Activated T-cell treated with anti-CD3 and anti-CD28 coated beads, Interleukin-2, amount 50 U/mL, for 72 hours (primary cell): ENCODE measurements at regions not wholly inside any gene's neighbourhood (a gene's known extent, or its start where the extent isn't known, plus 50 kb on each side); places are given as distances from the start of the nearest gene placed in this dataset.
A peak's percentile ranks its signal among the peaks of the same experiment; 100 is the strongest.

Experiments used
- ATAC-seq, 2 donors: fragments of 150-1000 bp; cut with Tn5 transposase; replicated peaks in 1 of 2; 2 replicates each; pipeline ENCODE4 v1.10.0; 2021; ENCODE audit warnings: moderate library complexity in 2 of 2, mild to moderate bottlenecking in 1 of 2
- DNase-seq, 2 donors: peaks; one replicate each; pipeline ENCODE4 v3.0.0; 2021 to 2022; ENCODE audit warnings: mixed read lengths in 1 of 2
- H3K27ac Mint-ChIP-seq: one replicate; pipeline ENCODE4 v1.8.0; 2022; ENCODE audit warnings: mild to moderate bottlenecking, moderate library complexity, mixed read lengths
- H3K27me3 Mint-ChIP-seq: one replicate; pipeline ENCODE4 v1.8.0; 2022; ENCODE audit warnings: low read depth, mixed read lengths
- H3K36me3 Mint-ChIP-seq, 2 donors: one replicate each; pipeline ENCODE4 v1.8.0; 2022; ENCODE audit warnings: mixed read lengths in 2 of 2, mild to moderate bottlenecking in 1 of 2; ENCODE audit not compliant: insufficient read depth in 2 of 2
- H3K4me1 Mint-ChIP-seq: one replicate; pipeline ENCODE4 v1.8.0; 2022; ENCODE audit warnings: low read depth, mixed read lengths
- H3K4me3 Mint-ChIP-seq, 2 donors: one replicate each; pipeline ENCODE4 v1.8.0; 2022; ENCODE audit warnings: mild to moderate bottlenecking in 2 of 2, mixed read lengths in 2 of 2, moderate library complexity in 2 of 2
- H3K9me3 Mint-ChIP-seq, 2 donors: one replicate each; pipeline ENCODE4 v1.8.0; 2022; ENCODE audit warnings: mixed read lengths in 2 of 2

DNA sequence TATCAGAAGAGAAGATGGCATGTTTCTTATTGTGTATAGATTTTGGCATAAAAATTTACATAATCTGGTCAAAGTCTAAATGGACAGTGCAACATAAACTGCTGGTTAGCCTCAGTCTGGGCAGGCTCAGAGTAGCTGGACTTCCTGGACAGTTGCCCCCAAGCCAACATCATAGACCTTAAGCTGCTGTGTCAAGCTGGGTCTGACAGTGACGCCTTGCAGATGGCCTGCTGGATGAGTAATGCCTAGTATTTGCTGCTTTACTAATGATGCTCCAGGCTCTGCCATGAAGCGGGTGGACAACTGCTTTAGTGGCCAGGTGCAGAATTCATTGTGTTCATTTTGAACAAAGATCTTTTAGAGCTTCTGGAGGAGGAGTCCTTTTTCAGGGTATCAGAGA lies 603.7 kb upstream of the ZEB2 start:
- no peaks in the 10 kb centered on the region for H3K36me3 Mint-ChIP-seq
- no peak for ATAC-seq
- H3K4me1 Mint-ChIP-seq = no peaks in the 10 kb centered on the region
- H3K27ac Mint-ChIP-seq = no peak overlapping the region
- no peaks in the 10 kb centered on the region for H3K27me3 Mint-ChIP-seq
- peaks cover 0 to 3% of the 10 kb centered on the region in 2 donors for H3K9me3 Mint-ChIP-seq
- no peak for DNase-seq
- no peak overlapping the region for H3K4me3 Mint-ChIP-seq

DNA sequence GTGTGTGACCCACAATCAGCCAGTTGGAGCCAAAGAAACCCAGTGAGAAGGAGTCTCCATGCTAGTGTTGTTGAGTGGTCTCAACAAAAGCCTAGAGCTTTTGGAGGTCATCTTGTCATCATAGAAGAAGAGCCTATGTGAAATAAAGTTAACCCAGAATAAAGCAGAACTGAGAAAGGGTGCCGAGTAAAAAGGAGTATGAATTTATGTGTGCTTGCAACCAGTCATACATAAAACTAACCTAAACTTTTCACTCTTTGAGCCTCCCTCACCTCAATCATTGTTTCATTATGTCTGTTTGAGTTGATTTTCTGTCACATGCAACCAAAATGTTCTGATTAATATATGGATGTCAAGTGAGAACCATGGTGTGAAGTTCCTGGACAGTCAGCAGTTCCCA lies 599.3 kb upstream of the ZEB2 start:
- DNase-seq = no peak
- Mint-ChIP-seq H3K4me3 (no peak overlapping the region), H3K27me3 (no peaks in the 10 kb centered on the region), H3K36me3 (no peaks in the 10 kb centered on the region), H3K9me3 (peaks cover 0 to 3% of the 10 kb centered on the region in 2 donors), H3K4me1 (no peaks in the 10 kb centered on the region), H3K27ac (no peak overlapping the region)
- ATAC-seq = peak in 1 of 2 donors; percentile 26

DNA sequence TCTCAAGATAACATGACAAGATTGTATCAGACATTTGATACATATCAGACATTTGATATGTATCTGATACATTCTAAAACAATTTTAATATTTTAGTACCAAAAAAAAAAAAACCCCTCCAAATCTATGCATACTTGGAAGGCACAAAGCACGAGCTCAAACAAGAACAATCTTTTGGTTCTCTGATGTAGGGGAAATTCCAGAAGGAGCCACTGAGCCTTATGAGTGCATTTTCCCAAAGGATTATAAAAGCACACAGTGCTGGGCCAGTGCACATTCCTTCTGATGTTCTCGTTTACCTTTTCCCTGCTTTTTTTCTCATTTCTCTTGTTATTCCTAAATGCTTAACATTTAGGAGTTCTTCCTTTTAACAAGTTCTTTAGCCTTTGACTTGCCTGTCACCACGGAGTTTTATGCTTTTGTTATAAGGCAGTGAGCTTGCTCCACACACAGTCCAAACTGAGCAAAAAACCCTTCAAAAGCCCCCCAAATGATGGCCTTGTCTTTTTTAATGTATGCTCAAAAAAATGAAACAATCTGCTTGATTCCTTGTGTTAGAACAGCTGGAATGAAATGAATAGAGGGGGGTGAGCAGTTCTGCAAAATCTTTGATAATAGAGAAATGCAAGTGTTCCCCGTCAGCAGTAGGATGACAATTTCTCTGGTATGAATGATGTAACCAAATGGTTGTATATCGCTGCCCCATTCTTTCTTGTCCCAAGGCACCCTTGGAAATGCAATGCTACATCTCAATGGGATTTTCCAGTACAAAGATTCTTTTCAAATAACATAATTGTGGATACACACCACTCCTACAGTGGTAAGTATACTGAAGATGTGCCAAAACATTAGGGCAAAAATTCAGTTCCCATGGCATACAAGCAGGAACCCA lies 597.2 kb upstream of the ZEB2 start:
- ATAC-seq = no peak
- Mint-ChIP-seq H3K4me1 (no peaks in the 10 kb centered on the region), H3K4me3 (no peak overlapping the region), H3K27me3 (no peaks in the 10 kb centered on the region), H3K27ac (no peak overlapping the region), H3K9me3 (peaks cover 0 to 1% of the 10 kb centered on the region in 2 donors), H3K36me3 (no peaks in the 10 kb centered on the region)
- no peak for DNase-seq

DNA sequence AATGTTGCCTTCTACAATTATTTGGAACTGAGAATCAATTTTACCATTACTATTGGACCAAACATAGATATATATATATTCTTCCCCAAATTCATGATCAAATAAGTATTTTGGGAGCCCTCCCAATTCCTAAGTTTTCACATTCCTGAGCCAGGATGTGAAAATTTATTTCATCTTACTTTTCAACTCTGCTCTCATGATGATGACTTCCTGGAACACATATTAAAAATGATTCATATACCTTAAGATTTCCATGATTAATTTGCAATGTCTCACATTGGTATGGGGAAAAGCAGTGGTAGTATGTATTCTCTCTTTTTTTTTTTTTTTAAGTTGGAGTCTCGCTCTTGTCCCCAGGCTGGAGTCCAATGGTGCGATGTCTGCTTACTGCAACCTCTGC lies 596.1 kb upstream of the ZEB2 start:
- Mint-ChIP-seq H3K27me3 (no peaks in the 10 kb centered on the region), H3K9me3 (peaks cover 0 to 4% of the 10 kb centered on the region in 2 donors), H3K4me1 (no peaks in the 10 kb centered on the region), H3K36me3 (no peaks in the 10 kb centered on the region), H3K4me3 (no peak overlapping the region), H3K27ac (no peak overlapping the region)
- no peak for DNase-seq
- ATAC-seq = no peak

DNA sequence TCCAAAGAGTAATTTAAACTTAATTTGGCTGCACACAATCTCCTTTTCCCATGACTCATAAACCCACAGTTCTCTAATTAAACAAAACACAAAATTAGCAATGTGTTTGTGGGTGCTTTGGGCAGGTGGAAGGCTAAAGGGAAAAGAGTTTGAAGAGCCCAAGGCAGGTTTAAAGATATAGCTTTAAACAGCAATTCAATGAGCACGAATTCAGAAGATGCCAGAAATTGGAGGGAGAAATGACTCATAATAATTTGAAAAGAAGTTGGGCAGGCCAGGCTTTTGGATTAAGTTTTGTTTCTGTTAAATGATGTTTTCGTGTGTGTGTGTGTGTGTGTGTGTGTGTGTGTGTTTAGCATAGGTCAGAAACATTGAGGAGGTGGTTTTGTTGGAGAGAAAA lies 594.8 kb upstream of the ZEB2 start:
- ATAC-seq (no peak), DNase-seq (no peak)
- H3K27me3 Mint-ChIP-seq = no peaks in the 10 kb centered on the region
- no peaks in the 10 kb centered on the region for H3K4me1 Mint-ChIP-seq
- H3K36me3 Mint-ChIP-seq = no peaks in the 10 kb centered on the region
- peaks cover 0 to 4% of the 10 kb centered on the region in 2 donors for H3K9me3 Mint-ChIP-seq
- H3K4me3 Mint-ChIP-seq = no peak overlapping the region
- H3K27ac Mint-ChIP-seq = no peak overlapping the region

DNA sequence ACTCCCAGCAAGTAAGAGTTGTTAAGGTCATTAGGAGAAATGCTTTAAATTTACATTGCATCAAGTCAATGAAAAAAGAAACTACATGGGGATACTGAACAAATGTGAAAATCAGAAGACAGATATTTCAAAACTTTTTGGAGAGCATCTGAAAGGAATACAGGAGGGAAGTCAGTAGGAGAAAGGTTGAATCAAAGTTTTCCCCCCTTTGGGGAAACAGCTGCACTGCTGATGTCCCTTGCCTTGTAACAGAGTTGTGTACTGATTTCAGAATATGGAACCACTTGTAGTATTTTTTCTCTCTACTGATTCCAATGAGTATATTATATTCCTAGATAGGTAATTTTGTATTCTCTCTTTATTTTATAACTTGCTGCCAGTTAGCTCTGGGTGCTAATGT lies 592.5 kb upstream of the ZEB2 start:
- ATAC-seq (no peak), DNase-seq (no peak)
- no peaks in the 10 kb centered on the region for H3K4me1 Mint-ChIP-seq
- H3K36me3 Mint-ChIP-seq = no peaks in the 10 kb centered on the region
- H3K27me3 Mint-ChIP-seq = no peaks in the 10 kb centered on the region
- H3K27ac Mint-ChIP-seq = no peak overlapping the region
- peaks cover 2 to 3% of the 10 kb centered on the region in 2 donors for H3K9me3 Mint-ChIP-seq
- H3K4me3 Mint-ChIP-seq = no peak overlapping the region

DNA sequence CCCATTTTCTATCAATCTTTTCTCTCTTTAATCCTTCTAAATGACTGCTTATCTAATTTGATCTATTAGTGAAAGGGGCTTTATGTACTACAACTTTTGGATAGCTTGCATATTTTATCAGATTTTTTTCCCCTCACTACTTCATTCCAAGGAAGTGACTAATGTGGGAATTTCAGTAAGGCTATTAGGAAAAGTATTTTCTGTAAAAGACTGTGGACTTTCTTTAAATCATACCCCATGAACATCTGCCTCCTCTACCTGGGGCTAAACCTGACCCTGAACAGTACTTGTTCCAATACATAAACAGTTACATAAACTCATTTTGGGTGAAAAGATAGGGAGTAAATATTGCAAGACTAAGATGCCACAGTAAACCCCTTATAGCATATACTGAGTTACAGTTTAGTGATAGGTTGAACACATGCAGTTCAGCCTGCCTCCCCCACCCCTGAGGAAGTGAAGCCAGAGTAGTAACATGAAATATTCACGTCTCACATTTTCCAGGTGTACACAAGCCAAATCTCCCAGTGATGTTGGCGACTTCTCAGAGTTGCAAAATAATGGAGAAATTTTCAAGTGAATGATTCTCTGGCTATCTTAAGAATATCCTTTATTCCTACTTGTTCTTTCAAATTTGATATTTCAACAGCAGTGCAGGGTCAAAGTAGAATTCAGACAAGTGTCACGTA lies 590.9 kb upstream of the ZEB2 start:
- no peaks in the 10 kb centered on the region for H3K36me3 Mint-ChIP-seq

DNA sequence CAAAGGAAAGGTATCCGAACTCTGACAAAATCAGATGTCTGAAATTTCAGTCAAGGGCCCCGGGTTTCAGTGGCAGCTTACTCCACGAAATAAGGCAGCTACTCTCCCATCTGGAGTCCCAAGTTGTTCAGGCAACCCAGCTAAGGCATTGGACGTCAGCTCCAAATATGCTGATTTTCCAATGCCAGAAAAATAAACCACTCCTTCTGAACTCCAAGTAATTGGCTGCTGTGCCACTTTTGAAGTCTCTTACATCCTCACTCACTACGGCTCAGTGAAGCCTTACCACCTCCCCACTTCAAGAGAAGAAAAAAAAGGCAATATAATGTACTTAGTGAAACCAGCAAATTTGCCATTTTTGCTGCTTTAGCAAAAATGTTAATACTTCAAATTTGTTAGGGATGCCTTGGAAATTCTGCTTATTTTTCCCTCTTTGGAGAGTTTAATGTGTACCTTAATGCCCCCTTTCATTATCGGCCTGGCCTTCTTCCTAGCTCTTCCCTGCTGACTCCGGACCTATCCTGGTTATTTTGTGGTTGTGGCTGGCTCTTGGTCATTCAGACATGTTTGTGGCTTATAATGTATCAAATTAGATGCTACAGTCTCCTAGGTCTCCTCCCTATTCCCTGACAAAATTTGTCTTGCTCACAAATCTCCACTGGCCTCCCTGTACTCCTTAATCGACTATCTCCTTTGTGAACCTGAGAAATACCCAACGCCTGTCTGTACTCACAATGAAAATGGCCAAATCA lies 589.2 kb upstream of the ZEB2 start:
- no peaks in the 10 kb centered on the region for H3K27me3 Mint-ChIP-seq
- H3K9me3 Mint-ChIP-seq = peaks cover 2 to 3% of the 10 kb centered on the region in 2 donors
- H3K4me3 Mint-ChIP-seq = no peak overlapping the region
- H3K4me1 Mint-ChIP-seq = no peaks in the 10 kb centered on the region
- H3K36me3 Mint-ChIP-seq = no peaks in the 10 kb centered on the region
- no peak for DNase-seq
- ATAC-seq = no peak
- no peak overlapping the region for H3K27ac Mint-ChIP-seq

More for the DNA sequence above, 590.9 kb upstream of the ZEB2 start:
- H3K4me1 Mint-ChIP-seq = no peaks in the 10 kb centered on the region
- no peak overlapping the region for H3K4me3 Mint-ChIP-seq
- no peak for DNase-seq
- ATAC-seq = no peak
- no peaks in the 10 kb centered on the region for H3K27me3 Mint-ChIP-seq
- H3K9me3 Mint-ChIP-seq = peaks cover 2 to 3% of the 10 kb centered on the region in 2 donors
- H3K27ac Mint-ChIP-seq = no peak overlapping the region

DNA sequence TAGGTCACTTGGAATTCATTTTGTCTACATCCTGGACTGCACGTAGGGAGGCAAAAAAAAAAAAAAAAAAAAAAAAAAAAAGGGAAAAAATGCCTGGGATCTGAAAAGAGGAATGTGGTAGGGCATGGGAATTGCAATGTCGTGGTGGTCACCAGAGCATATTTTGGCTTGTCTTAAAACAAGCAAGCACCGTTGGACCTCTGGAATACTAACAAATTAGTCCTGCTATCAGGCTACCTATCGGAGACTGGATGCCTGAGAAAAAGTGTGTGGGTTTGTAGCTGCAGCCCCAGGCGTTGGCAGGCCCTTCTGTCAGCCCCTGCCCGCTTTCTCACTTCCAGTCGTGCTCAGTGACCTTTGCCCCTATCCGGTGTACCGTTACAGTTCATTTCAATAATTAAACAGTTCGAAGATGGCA lies 588.5 kb upstream of the ZEB2 start:
- H3K9me3 Mint-ChIP-seq = peaks cover 3% of the 10 kb centered on the region in 2 donors
- no peaks in the 10 kb centered on the region for H3K36me3 Mint-ChIP-seq
- DNase-seq (no peak), ATAC-seq (no peak)
- no peaks in the 10 kb centered on the region for H3K4me1 Mint-ChIP-seq
- no peak overlapping the region for H3K27ac Mint-ChIP-seq
- H3K4me3 Mint-ChIP-seq = no peak overlapping the region
- H3K27me3 Mint-ChIP-seq = no peaks in the 10 kb centered on the region

DNA sequence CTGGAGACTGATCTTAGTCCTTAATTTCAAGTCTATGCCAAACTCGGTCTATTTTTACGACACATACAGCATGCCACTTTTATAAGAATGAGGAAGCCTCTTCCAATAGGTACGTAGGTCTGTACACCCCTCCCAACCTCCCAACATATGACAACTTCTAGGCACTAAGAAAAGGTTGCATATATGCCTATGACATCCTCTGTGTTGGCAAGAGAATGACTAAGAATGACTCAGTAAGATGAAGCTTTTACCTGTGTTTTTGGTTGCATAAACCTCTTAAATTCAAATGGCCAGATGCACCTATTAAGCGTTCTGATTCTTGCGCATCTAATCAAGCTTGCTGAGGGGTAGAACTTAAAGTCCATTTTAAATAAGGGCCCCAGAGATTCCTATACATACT lies 586.4 kb upstream of the ZEB2 start:
- H3K36me3 Mint-ChIP-seq = no peaks in the 10 kb centered on the region
- H3K27me3 Mint-ChIP-seq = no peaks in the 10 kb centered on the region
- ATAC-seq = no peak
- H3K4me3 Mint-ChIP-seq = no peak overlapping the region
- peaks cover 1 to 6% of the 10 kb centered on the region in 2 donors for H3K9me3 Mint-ChIP-seq
- no peak overlapping the region for H3K27ac Mint-ChIP-seq
- H3K4me1 Mint-ChIP-seq = no peaks in the 10 kb centered on the region
- no peak for DNase-seq

DNA sequence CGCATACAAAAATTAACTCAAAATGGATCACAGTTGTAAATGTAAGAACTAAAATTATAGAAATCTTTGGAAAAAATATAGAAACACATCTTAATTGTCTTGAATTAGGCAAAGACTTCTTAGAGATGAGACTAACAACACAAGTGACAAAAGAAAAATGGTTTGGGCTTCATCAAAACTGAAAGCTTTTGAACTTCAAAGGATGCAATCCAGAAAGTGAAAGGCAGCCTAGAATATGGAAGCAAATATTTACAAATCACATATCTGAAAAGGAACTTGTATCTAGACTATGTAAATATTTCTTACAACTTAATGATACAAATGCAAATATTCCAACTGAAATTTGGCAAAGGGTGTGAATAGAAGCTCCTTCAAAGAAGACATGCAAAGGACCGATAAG lies 582.8 kb upstream of the ZEB2 start:
- no peak overlapping the region for H3K27ac Mint-ChIP-seq
- H3K36me3 Mint-ChIP-seq = no peaks in the 10 kb centered on the region
- H3K9me3 Mint-ChIP-seq = peaks cover 1 to 4% of the 10 kb centered on the region in 2 donors
- DNase-seq (no peak), ATAC-seq (no peak)
- H3K4me3 Mint-ChIP-seq = no peak overlapping the region
- no peaks in the 10 kb centered on the region for H3K4me1 Mint-ChIP-seq
- H3K27me3 Mint-ChIP-seq = no peaks in the 10 kb centered on the region

DNA sequence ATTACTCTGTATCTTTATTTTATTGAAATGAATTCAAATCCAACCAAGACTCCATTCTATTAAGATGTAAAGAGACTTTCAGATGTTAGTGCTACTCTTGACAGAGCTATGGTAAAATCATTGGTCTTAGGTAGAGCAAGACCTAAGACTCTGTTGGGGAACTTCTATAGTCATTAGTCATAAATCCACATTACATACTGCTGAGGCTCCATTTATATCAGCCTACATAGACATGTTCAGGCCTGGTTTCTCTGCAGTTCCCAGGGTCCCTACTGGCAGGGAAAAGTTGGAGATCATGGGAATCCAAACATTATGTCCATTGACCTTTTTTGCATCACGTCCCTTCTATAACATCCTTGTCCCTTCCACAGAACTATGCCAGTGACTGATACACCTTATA lies 580.4 kb upstream of the ZEB2 start:
- Mint-ChIP-seq H3K27ac (no peak overlapping the region), H3K4me3 (no peak overlapping the region), H3K4me1 (no peaks in the 10 kb centered on the region), H3K36me3 (no peaks in the 10 kb centered on the region), H3K27me3 (no peaks in the 10 kb centered on the region), H3K9me3 (peaks cover 1 to 4% of the 10 kb centered on the region in 2 donors)
- no peak for DNase-seq
- ATAC-seq = no peak

DNA sequence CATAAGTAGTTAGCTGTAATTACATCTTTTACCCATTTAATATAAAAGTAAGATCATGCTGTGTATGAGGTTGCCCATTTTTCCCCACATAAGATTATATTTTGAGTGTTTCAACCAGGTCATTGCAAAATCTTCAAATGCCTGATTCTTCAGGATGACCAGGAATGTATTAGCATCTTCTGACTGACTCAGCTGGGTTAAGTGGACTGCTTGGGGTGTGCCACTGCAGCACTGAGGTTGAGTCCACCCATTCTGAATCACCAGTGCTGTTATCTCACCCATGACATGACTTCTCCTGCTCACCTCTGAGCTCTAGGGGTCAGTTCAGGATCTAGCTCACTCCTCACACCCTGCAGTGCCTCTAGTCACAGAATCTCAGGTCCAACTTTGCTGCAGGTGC lies 576.7 kb upstream of the ZEB2 start:
- Mint-ChIP-seq H3K36me3 (no peaks in the 10 kb centered on the region), H3K27me3 (no peaks in the 10 kb centered on the region), H3K4me3 (no peak overlapping the region), H3K27ac (no peak overlapping the region), H3K9me3 (no peaks in the 10 kb centered on the region), H3K4me1 (no peaks in the 10 kb centered on the region)
- DNase-seq = no peak
- no peak for ATAC-seq
